Anterior cingulate cortex (tissue), 58 donors: ENCODE measurements at regions not wholly inside any gene's neighbourhood (a gene's known extent, or its start where the extent isn't known, plus 50 kb on each side); places are given as distances from the start of the nearest gene placed in this dataset.
A peak's percentile ranks its signal among the peaks of the same experiment; 100 is the strongest.

Experiments used
- DNase-seq, 58 donors: peaks; one replicate each; lab custom pipeline; 2025; lab: John Stamatoyannopoulos, UW

DNA sequence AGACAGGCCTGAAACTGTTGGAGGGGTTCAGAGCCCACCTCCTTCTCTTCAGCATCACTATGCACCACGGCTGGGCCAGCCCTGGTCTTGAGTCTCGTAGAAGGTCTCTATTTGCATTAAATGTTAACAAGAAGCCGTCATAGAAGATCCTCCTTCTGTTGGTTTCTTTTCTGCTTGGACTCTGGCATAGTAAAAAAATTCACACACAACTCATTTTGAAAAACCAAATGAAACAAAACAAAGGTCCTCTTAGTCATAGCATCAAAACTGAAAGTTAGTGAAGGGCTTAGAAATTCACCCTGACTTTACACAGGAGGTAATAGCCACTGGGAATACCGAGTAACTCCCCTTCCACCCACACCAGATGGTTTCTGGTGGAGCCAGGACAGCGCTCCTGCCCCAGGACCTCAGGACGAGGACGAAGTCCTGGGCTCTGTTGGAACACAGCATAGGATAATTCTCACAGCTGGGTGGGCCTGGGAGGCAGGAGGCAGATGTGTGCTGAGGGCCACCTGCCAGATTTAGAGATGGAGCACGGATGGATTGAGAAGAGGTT lies 248.4 kb upstream of the KLF6 start:
- DNase-seq: no peak

- DNase-seq: no peak
Measured at GRCh38 chr10:4029866-4030265, 244.9 kb upstream of the KLF6 start.

- no peak for DNase-seq
Measured at GRCh38 chr10:4028854-4029583, 244.0 kb upstream of the KLF6 start.

GRCh38 chr10:4028027-4028471 lies 243.0 kb upstream of the KLF6 start:
- DNase-seq: no peak

- no peak for DNase-seq
Measured at GRCh38 chr10:4025339-4025738, 240.3 kb upstream of the KLF6 start.

DNA sequence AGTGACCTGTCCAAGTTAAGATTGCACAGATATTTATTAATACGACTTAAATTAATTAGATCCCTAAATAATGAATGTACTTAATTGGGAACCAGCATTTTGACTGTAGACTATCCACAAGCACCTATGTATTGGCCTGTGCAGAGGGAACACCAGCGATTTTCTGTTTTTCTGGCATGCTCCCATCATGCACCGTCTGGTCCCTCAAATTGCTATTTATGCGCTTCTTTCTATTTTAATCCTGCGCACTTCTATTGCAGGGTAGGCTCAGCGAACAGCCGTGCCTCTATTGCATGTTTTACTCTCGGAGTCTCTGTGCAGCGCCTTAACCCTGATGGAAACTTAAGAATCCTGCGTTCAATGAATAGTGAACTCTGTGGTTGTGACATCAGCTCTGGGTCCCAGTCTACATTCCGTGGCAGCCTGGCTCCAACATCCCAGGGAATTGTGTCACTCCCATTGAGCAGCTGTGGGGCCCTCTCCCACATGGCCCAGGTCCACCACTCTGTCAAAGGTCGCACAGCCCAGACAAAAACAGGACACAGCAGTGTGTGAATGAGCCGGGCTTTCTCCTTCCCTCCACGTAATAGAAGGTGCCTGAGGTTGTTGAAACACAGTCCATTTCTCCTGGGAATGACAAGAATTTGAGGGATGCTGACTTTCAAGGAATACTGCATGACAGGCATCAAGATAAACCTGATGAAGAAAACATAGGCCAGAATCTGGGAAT lies 239.7 kb upstream of the KLF6 start:
- no peak for DNase-seq

DNA sequence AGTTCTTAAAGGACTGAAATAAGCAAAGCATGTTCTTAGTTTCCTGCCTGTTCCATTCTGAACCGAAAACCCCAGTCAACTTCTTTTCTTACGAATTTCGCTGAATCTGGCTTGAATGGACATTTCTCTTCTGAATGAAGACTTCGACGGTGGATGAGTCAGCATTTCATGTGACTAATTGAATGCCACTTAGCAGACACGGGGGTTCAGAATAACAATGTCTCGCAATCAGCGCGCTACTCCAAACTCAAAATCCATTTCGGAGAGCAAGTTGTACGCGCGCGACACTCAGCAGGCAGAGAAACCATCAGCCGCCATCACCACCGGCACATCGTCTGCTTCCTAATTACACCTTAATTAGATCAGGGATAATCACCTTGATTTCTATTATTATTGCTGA lies 239.0 kb upstream of the KLF6 start:
- no peak for DNase-seq

DNA sequence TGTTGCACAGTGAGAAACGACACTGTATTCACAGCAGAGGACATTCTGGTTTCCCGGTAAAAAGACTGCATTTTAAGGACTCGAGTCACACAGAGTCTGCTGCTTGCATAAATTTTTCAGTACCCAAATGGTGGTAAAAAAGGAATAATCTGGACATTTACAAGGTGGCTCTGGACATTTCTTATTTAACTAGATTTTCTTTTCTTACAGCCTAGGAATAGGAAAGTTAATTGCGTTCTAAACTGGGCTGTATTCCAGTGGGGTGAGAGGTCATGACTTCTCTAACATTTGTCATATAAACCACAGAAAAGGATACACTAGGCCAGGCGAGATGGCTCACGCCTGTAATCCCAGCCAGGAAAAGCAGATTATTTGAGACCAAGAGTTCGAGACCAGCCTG lies 237.5 kb upstream of the KLF6 start:
- no peak for DNase-seq

GRCh38 chr10:4020631-4021030 lies 235.6 kb upstream of the KLF6 start:
- no peak for DNase-seq

- no peak for DNase-seq
Measured at GRCh38 chr10:4018054-4018511, 233.1 kb upstream of the KLF6 start.

- DNase-seq: no peak
Measured at GRCh38 chr10:4017336-4017735, 232.3 kb upstream of the KLF6 start.

- DNase-seq: no peak
Measured at GRCh38 chr10:4016214-4016740, 231.3 kb upstream of the KLF6 start.

DNA sequence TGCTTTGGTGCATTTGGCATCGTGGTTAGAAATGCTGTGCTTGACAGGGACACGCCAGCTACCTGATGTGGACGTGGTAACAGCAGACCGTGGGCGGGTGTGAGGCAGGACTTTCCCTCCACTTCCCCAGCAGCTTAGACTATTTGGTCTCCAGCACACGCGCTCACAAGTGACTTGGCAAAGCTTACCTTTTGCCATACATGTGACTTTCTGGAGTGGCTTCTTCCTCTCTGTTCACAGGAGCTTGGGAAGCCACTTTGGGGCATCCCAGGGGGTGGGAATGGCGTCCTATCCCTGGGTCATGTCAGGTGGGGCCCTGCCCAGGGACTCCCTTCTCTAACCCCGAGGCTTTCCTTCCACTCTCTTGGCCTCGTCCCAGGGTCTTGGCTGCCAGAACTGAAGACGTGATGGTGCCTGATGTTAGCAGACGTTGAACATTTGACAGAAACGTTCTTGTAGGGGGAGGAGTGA lies 228.7 kb upstream of the KLF6 start:
- DNase-seq: peak in 7 of 58 donors; percentile 11 to 44 (median 21)

- DNase-seq: no peak
Measured at GRCh38 chr10:4012848-4013247, 227.8 kb upstream of the KLF6 start.

GRCh38 chr10:4011136-4011812 lies 226.3 kb upstream of the KLF6 start:
- no peak for DNase-seq

- no peak for DNase-seq
Measured at GRCh38 chr10:4008676-4009382, 223.8 kb upstream of the KLF6 start.

DNA sequence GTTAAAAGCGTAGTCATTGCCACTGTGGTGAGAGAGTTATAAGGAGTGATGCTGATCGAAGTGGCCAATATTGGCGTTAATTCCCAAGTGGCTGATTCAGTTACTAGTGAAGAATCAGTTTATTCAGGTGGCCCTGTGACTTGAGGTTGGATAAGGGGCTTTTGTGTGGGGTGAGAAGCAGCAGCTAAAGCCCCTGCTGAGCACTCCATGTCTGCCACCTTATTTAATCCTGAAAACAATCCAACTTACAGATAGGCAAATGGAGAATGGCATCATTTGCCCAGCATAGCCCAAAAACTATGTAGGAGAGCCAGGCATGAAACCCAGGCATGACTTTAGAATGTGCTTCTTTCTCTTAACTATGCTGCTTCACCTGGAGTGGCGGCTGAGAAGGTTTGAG lies 222.8 kb upstream of the KLF6 start:
- DNase-seq: no peak

GRCh38 chr10:4006858-4007257 lies 221.8 kb upstream of the KLF6 start:
- no peak for DNase-seq

GRCh38 chr10:4006051-4006450 lies 221.0 kb upstream of the KLF6 start:
- peak in 4 of 58 donors; percentile 4 to 18 (median 10) for DNase-seq

- DNase-seq: no peak
Measured at GRCh38 chr10:4004990-4005389, 220.0 kb upstream of the KLF6 start.
